HG02970 (cell line): ENCODE measurements at regions not wholly inside any gene's neighbourhood (a gene's known extent, or its start where the extent isn't known, plus 50 kb on each side); places are given as distances from the start of the nearest gene placed in this dataset.
"Not testable (repeated sequence)": the region's sequence is repeated elsewhere in the genome, so short reads cannot be mapped to it uniquely, and the experiment has no call there.

ENCODE experiments used
- ATAC-seq: cut with Tn5 transposase; IDR thresholded peaks from one replicate; pipeline ENCODE4 v1.9.1; 2021; ENCODE audit warnings: mild to moderate bottlenecking, moderate library complexity, moderate number of reproducible peaks; ENCODE audit not compliant: unreplicated experiment, low FRiP score

DNA sequence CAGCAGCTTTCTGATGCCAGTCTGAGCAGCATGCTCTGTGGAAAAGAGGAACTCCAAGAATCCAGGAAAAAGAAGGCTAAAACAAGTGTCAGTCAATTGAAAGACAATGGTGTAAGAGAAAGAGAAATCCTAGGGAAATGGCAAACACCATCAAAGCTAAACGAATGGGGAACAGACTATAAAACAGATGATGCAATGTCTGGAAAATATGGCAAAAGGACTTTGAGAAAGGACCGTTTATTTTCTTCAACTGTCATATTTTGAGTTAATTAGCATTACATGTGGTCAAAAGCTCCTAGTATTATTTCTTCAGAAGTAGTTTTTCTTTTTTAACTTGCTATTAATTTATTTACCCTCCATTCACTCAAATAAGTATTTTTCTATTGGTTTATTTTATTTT lies 465.2 kb downstream of the LRRC70 start:
- no peak for ATAC-seq

DNA sequence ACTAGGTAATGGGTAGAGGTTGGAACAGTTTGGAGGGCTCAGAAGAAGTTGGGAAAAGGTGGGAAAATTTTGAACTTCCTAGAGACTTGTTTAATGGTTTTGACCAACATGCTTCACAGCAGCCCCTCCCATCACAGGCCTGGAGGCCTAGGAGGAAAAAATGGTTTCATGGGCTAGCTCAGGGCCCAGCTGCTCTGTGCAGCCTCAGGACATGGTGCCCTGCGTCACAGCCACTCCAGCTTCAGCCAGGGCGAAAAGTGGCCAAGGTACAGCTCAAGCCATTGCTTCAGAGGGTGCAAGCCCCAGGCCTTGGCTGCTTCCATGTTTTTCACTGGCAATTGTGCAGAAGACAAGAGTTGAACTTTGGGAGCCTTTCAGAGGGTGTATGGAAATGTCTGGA lies 453.7 kb downstream of the LRRC70 start:
- no peak for ATAC-seq

DNA sequence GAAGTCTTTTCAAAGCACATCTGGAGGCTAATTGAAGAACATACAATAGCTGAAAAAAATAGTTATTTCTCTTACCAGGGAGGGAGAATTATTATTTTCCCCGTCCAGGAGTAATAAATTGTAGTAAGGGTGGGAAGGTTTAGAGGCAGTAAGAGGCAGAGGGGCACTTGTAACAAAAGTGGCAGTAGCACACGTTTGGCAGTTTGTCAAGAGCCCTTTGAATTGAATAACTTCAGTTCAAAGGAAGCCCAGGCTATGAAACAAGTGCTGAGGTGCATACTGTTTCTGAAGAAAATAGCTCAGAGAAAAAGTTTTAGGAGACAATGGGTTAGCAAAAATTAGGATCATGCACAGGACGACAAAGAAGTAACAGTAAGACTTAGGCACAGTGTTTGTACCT lies 451.3 kb downstream of the LRRC70 start:
- no peak for ATAC-seq

DNA sequence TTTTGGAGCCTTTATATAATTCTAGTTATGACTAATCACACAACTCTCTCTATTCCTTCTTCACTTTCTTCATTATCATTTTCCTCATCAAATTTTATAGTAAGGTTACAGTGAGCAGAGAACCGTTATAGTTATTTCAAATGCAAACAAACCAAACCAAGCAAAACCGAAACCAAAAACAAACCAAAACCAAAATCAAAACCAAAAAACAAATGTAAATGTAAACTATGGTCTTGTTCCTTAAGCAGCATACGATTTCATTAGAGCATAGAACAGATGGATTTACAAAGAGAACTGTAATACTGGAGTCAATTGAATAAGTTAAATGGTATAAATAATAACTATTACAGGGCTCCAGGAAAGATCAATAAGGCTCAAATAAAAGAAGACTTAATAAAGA lies 447.1 kb downstream of the LRRC70 start:
- no peak for ATAC-seq

DNA sequence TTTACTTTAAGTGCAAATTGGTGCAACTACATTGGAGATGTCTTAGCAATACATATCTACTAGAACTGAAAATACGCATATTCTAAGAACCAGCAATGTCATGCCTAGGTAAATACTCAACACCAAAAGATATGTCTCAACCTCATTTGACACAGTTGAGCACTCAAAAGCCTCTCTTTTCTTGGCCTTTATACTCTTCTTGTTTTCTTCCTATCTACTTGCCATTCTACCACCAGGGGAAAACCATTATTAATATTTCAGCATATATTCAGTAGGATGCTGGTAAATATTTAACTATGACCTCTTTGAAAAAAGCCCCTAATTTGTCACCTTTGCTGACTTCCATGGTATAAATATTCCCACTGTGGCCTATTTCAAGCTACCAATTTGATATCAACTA lies 443.8 kb downstream of the LRRC70 start:
- ATAC-seq, result peak; percentile 39

DNA sequence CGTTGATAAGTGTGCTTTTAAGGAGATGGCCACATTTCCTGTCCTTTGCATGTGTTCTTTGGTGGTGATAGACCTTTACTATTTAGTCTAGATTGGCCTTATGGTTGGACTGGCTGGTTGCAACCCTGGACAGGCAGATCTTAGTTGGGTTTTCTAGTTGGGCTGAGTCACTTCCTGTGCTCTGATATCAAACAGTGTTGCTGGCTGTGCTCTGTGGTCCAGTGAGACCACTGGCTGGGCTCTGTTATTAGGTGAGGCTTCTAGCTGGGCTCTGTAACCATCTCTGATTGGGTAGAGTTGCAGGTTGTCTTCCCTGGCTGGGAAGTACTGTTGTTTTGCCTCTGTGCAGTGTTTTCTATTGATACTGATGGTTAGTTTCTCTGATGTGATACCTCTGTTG lies 432.5 kb downstream of the LRRC70 start:
- ATAC-seq, result no peak

DNA sequence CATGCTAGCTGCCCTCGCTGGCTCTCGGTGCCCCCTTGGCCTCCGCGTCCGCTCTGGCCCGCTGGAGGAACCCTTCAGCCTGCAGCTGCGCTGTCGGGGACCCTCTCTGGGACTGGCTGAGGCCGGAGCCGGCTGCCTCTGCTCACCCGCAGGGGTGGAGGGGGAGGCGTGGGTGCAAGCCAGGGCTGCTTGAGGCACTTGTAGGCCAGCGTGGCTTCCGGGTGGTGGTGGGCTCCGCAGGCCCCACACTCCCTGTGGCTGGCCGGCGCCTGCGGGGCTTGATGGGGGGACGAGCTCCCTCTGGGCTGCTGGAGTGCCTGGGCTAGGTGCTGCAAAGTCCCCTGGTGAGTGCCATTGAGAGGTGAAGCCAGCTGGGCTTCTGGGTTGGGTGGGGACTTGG lies 429.6 kb downstream of the LRRC70 start:
- ATAC-seq, result no peak

DNA sequence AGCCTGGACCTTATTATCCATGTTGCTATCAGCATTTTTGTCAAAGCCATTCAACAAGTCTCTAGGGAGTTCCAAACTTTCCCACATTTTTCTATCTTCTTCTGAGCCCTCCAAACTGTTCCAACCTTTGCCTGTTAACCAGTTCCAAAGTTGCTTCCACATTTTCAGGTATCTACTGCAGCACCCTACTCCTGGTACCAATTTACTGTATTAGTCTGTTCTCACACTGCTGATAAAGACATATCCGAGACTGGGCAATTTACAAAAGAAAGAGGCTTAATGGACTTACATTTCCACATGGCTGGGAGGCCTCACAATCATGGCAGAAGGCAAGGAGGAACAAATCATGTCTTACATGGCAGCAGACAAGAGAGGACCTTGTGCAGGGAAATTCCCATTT lies 416.2 kb downstream of the LRRC70 start:
- not testable (repeated sequence) for ATAC-seq

DNA sequence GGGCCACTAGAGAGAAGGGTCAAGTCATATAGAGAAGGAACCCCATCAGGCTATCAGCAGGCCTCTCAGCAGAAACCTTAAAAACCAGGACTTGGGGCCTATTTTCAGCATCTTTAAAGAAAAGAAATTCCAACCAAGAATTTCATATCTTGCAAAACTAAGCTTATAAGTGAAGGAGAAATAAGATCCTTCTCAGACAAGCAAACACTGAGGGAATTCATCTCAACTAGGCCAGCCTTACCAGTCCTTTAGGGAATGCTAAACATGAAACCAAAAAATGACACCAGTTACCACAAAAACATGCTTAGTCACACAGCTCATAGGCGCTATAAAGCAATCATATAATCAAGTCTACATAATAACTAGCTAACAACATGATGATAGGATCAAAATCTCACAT lies 407.1 kb downstream of the LRRC70 start:
- no peak for ATAC-seq

DNA sequence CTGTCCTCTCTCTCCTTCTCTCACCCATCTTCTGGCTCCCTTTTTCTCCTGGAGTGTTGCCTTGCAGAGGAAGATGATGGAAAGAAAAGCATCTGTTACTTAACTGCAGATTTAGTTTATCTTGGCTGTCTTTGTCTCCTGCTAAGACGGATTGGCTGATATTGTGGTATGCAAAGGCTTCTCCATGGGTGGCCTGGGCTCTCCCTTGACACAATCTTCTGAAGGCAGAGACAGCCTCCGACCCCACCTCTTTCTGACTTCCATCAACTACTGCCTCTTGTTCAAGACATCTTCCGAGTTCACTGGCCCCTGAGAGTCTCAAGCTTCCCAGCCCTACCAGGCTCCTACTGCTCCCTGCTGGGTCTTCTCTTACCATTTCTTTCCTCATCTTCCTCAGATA lies 403.7 kb downstream of the LRRC70 start:
- no peak for ATAC-seq

DNA sequence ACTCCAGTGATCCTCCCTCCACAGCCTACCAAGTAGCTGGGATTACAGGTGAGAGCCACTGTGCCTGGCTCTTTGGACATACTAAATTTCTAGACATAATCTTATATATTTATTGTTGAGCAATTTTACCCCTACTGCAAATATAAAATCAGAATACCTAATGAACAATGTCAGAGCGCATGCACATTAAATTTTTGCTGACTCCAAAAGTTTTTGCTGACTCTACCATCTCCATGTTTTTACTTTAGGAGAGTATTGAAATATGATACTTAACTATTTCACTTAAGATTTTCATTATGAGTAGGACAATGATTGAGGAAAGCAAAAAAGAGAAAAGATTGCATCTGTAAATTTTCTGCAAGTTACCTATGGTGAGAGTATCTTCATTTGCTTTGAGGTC lies 402.3 kb downstream of the LRRC70 start:
- ATAC-seq, result no peak

DNA sequence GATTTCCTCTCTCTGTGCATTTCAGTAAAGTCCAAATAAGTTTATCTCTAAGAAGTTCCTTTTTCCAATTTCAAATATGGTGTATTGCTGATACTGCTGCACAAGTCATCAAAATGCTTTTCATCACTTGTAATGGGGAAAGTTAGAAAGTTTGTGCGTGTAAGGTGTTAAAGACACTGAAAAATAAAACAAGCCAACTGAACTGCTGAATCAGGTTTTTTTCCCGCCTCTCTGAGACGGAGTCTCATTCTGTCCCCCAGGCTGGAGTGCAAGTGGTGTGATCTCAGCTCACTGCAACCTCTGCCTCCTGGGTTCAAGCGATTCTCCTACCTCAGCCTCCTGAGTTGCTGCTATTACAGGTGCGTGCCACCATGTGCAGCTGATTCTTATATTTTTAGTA lies 400.9 kb downstream of the LRRC70 start:
- ATAC-seq, result no peak

DNA sequence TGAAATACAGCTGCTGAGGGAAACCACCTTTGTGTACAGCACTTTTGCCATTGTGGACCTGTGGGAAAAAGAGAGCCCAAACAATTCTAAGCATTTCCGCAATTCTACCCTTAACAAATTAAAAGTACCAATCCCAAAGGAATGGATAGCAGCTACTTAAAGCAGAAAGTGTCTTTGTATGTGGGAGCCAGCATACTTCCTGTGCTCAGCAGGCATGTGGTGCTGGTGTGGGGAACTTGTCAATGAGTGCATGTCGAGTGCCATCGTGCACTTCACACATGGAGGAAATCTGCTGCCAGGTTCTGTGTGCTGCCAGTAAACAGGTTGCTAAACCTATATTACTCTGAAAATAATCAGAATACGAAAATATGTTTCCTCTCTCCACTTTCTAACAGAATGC lies 399.0 kb downstream of the LRRC70 start:
- no peak for ATAC-seq

DNA sequence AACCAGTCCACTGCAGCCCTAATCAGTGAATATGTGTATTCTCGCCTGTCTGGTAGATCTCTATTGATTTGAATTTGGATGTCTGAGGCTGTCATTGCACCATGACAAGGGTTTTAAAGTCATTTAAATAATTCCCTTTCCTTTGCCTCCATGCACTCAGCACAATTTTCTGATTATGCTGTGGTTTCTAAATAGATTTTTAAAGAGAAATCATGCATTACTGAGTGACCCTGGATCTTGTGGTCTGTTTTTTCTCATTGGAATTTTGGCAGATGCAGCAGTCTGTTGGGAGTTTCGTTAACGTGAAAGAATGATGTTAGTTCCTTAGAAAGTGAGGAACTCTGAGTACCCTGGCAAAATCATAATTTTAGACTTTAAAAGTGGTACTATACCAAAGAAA lies 396.0 kb downstream of the LRRC70 start:
- no peak for ATAC-seq

DNA sequence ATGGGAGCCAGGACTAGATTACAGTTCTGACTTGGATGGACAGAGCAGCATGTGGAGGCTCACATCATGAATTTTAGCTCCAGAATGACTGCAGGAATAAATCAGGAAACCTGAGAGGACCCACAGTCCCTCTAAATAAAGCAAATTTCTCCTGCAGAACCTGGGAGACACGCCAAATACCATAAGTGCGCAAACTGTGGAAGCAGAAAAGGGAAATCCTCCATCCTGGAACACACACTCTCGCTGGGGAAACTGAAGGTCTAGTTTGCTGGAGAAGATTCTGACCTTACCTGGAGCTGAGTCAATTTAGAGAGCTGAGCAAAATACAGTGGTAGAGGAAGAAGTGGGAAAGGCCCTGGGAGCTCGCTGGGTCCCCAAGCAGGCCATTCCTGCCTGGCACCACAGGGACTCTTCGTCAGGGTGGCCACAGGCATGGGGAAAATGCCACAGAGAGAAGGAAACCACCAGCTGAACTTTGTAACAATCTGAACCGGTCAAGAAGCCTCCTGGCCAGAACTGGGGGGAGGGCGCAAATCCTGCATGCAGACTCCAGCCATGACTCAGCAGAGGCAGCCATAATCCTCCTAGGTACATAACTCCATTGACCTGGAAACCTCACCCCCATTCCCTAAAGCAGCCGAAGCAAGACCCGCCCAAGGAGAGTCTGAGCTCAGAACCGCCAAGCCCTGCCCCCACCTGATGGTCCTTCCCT lies 390.9 kb downstream of the LRRC70 start:
- ATAC-seq, result no peak

DNA sequence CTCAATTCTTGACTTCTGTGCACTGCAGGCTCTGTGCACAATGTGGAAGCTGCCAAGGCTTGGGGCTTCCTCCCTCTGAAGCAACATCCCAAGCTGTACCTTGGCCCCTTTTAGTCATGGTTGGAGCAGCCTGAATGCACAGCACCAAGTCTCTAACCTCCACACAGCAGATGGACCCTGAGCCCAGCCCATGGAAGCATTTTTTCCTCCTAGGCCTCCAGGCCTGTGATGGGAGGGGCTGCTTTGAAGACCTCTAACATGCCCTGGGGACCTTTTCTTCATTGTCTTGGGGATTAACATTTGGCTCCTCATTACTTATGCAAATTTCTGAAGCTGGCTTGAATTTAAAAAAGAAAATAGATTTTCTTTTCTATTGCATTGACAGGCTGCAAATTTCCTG lies 385.8 kb downstream of the LRRC70 start:
- ATAC-seq, result no peak

DNA sequence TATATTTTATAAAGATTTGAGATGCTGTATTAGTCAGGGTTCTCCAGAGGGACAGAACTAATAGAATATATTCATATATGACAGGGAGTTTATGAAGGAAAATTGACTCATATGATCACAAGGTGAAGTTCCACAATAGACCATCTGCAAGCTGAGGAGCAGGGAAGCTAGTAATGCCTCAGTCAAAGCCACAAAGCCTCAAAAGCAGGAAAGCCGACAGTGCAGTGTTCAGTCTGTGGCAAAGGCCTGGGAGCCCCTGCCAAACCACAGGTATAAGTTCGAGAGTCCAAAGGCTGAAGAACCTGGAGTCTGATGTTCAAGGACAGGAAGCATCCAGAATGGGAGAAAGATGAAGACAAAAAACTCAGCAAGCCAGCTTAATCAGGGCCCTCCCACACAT lies 382.2 kb downstream of the LRRC70 start:
- no peak for ATAC-seq

DNA sequence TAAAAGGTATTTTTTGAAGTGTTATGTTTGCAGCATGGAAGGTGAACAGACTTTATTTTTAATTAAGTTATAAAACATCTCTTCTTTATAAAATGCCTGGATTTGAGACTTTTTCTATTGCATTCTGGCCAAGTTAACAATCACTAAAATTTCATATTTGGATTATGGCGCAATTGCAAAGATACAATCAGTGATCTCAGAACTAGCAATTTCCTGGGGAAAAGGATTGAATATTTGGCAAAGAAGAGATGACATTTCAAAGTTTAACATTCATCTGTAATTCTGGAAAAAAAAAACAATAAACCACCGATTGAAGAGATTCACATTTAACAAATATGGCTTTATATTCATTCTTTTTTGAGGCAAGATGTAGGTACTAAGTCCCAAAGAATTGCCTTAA lies 378.0 kb downstream of the LRRC70 start:
- ATAC-seq, result no peak

DNA sequence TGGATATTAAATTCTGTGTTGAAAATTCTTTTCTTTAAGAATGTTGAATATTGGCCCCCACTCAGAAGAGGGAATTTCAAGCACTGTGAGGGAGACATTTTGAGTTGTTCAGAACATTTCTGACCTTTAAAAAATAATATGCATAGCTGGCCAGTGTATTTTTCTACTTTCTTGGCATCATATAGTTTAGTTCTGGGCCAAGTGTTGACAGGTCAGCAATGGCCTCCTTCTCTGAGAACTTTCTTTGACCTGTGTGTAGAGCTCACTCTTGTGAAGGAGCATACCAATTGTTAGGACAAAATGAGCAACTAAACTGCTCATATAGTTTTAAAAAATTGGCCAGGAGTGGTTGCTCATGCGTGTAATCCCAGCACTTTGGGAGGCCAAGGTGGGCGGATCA lies 376.0 kb downstream of the LRRC70 start:
- ATAC-seq, result no peak

DNA sequence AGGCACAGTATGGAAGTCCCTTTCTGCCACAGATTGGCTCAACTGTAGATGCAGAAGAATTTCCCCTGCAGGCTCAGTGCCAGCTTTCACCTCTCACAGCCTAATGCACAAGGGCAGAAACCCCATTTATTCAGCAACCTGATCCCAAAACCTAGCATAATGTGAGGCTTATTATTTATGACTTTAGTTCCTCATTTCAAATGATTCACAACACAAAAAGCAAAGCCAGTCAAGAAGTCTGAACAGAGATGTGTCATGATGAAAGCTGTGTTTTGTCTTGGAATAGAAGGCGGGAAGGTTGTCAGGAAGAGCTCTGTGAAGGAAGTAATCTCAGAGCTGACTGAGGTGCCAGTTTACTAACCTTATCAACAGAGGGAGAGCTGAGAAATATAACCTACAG lies 369.7 kb downstream of the LRRC70 start:
- no peak for ATAC-seq

DNA sequence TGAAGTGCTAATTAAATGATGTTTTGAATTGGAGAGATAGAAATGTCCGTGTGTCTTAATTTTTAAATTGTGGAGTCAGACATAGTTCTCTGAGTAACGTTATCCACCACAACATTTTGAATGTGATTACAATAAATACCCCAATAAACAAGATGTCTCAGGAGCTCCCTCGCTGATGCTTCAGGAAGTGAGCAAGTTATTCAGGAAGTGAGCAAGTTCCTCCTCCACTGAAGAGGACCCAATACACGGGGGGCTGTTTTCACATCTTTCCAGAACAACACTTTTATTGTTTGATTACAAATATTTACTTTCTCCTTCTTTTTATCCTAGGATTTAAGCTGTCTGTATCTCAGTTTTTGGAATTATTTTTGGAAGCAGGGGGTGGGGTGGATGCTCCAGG lies 363.8 kb downstream of the LRRC70 start:
- no peak for ATAC-seq

DNA sequence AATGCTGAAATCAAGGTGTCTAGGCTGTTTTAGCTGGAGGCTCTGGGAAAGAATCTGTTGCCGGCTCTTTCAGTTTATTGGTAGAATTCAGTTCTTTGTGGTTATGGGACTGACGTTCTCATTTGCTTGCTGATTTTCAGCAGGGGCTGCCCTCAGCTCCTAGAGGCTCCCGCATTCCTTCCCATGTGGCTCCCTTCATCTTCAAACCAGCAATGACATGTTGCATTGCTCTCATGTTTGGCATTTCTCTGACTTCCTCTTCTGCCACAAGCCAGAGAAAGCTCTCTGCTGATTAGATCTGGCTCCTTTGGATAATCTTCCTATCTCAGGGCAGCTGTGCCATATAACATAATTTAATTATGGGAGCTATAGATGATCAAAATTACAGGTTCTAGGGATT lies 360.3 kb downstream of the LRRC70 start:
- ATAC-seq, result no peak
